ENCODE measurements at regions not wholly inside any gene's neighbourhood (a gene's known extent, or its start where the extent isn't known, plus 50 kb on each side); places are given as distances from the start of the nearest gene placed in this dataset.
A peak's percentile ranks its signal among the peaks of the same experiment; 100 is the strongest.

DNA sequence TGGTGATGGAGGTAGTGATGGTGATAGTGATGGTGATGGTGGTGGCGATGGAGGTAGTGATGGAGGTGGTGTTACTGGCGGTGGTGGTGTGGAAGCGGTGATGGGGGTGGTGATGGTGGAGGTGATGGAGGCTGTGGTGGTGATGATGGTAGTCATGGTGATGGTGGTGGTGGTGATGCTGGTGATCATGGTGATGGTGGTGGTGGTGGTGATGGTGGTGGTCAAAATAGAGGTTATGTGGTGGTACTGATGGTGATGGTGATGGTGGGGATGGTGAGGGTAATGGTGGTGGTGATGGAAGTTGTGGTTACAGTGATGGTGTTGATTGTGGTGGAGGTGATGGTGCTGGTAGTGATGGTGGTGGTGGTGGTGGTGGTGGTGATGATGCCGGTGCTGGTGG, 199.2 kb downstream of the IGLL1 start:
- no peak overlapping the region for H3K4me2 ChIP-seq (ENCODE audit: insufficient read depth, insufficient read length, low read length)
- no peak overlapping the region for H2BK5ac ChIP-seq (ENCODE audit: insufficient read length, low read length)
- no peaks in the 10 kb centered on the region for H3K4me1 ChIP-seq (ENCODE audit: insufficient read depth, low read length)
- WGBS (ENCODE audit: extremely low coverage, insufficient read length, low lambda C conversion rate) = no CpG with 5 or more reads among the region's 4 CpGs
- TF ChIP-seq, protein P1, sequence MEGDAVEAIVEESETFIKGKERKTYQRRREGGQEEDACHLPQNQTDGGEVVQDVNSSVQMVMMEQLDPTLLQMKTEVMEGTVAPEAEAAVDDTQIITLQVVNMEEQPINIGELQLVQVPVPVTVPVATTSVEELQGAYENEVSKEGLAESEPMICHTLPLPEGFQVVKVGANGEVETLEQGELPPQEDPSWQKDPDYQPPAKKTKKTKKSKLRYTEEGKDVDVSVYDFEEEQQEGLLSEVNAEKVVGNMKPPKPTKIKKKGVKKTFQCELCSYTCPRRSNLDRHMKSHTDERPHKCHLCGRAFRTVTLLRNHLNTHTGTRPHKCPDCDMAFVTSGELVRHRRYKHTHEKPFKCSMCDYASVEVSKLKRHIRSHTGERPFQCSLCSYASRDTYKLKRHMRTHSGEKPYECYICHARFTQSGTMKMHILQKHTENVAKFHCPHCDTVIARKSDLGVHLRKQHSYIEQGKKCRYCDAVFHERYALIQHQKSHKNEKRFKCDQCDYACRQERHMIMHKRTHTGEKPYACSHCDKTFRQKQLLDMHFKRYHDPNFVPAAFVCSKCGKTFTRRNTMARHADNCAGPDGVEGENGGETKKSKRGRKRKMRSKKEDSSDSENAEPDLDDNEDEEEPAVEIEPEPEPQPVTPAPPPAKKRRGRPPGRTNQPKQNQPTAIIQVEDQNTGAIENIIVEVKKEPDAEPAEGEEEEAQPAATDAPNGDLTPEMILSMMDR (conservative IDR thresholded peaks at IDR 0.05) = no peak
- Mint-ChIP-seq H3K36me3 (ENCODE audit: insufficient read depth in 1 of 3, low read depth in 3 of 3) (no peaks in the 10 kb centered on the region; a peak in 1 of 7 replicates), H3K9me3 (no peaks in the 10 kb centered on the region; a peak in 1 of 5 replicates), H3K4me3 (peak overlapping the region in 1 of 2 experiments; percentile 11; a peak in 1 of 5 replicates), H3K4me1 (peaks cover 9 to 22% of the 10 kb centered on the region in 2 experiments), H3K27ac (no peak overlapping the region), H3K27me3 (ENCODE audit: low read depth) (peaks cover 82% of the 10 kb centered on the region)
- no peak for DNase-seq
- H2AK5ac ChIP-seq (ENCODE audit: insufficient read length, low read length) = no peak overlapping the region
- H3K4ac ChIP-seq (ENCODE audit: low read depth, low read length) = no peak overlapping the region
- no peak overlapping the region for H2BK12ac ChIP-seq (ENCODE audit: insufficient read length, low read depth, low read length)
- no peaks in the 10 kb centered on the region for H3K9me3 ChIP-seq (ENCODE audit: control insufficient read depth, low read depth, low read length)
- H4K20me1 ChIP-seq (ENCODE audit: control insufficient read depth, insufficient read depth, insufficient read length) = no peaks in the 10 kb centered on the region
- no peak overlapping the region for H3K9ac ChIP-seq (ENCODE audit: extremely low read depth, insufficient read length, low read length)
- H2BK20ac ChIP-seq (ENCODE audit: low read depth, low read length, poor library complexity, severe bottlenecking) = no peak overlapping the region
- no peaks in the 10 kb centered on the region for H3K23me2 ChIP-seq (ENCODE audit: insufficient read length, low read depth, low read length, poor library complexity, severe bottlenecking)
- H4K5ac ChIP-seq (ENCODE audit: insufficient read length, low read depth, low read length) = no peak overlapping the region
- H2BK15ac ChIP-seq (ENCODE audit: low read depth, low read length) = no peak overlapping the region
- no peak overlapping the region for H3K23ac ChIP-seq (ENCODE audit: insufficient read length, low read depth, low read length)
- H3K14ac ChIP-seq (ENCODE audit: insufficient read depth, low read length) = no peak overlapping the region
- H4K91ac ChIP-seq (ENCODE audit: insufficient read length, low read depth, low read length) = peak overlapping the region; percentile 29
- H2AFZ ChIP-seq (ENCODE audit: low read length) = no peak overlapping the region
- no peak overlapping the region for H2BK120ac ChIP-seq (ENCODE audit: low read depth, low read length, poor library complexity, severe bottlenecking)
- no peak overlapping the region for H3T11ph ChIP-seq (ENCODE audit: low read length)
- no peaks in the 10 kb centered on the region for H3K79me2 ChIP-seq (ENCODE audit: insufficient read depth, low read length)
- H3K56ac ChIP-seq (ENCODE audit: insufficient read length, low read depth, low read length) = no peak overlapping the region
- H4K8ac ChIP-seq (replicated peaks; ENCODE audit: insufficient read length, low read depth, low read length) = no peak overlapping the region
- no peaks in the 10 kb centered on the region for H3K79me1 ChIP-seq (ENCODE audit: insufficient read depth, low read depth, low read length, poor library complexity, severe bottlenecking)
- H3K27ac ChIP-seq (ENCODE audit: insufficient read length, low read depth, low read length) = no peak overlapping the region
- H3K27me3 ChIP-seq (ENCODE audit: insufficient read depth, low read length) = peaks cover 3% of the 10 kb centered on the region; the same call in 1 of the 2 replicates
- H3K18ac ChIP-seq (ENCODE audit: insufficient read length, low read depth, low read length) = no peak overlapping the region

Measured in H9 (cell line).